ENCODE measurements at regions not wholly inside any gene's neighbourhood (a gene's known extent, or its start where the extent isn't known, plus 50 kb on each side); places are given as distances from the start of the nearest gene placed in this dataset.

DNA sequence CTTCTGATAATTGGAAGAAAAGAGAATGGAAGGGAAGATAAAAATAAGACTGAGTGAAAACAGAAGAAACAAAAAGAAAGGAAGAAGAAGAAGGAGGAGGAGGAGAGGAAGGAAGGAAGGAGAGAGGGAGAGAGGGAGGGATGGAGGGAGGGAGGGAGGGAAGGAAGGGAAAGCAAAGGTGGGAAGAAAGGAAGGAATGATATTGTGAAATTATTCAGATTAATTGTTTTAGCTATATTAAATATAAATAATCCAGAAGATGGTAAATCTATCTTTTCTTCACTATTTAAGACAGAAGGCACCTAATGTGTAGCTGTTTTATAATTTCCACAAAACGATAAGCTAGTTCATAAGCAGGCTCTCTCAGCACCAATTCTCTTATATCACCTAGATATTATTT is 191.3 kb upstream of the LRRC7 start:
- no peak overlapping the region for H3K4me3 ChIP-seq (ENCODE audit: low read length)
- TF ChIP-seq, protein P1, sequence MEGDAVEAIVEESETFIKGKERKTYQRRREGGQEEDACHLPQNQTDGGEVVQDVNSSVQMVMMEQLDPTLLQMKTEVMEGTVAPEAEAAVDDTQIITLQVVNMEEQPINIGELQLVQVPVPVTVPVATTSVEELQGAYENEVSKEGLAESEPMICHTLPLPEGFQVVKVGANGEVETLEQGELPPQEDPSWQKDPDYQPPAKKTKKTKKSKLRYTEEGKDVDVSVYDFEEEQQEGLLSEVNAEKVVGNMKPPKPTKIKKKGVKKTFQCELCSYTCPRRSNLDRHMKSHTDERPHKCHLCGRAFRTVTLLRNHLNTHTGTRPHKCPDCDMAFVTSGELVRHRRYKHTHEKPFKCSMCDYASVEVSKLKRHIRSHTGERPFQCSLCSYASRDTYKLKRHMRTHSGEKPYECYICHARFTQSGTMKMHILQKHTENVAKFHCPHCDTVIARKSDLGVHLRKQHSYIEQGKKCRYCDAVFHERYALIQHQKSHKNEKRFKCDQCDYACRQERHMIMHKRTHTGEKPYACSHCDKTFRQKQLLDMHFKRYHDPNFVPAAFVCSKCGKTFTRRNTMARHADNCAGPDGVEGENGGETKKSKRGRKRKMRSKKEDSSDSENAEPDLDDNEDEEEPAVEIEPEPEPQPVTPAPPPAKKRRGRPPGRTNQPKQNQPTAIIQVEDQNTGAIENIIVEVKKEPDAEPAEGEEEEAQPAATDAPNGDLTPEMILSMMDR (conservative IDR thresholded peaks at IDR 0.05; ENCODE audit: low read depth, low read length): no peak
- DNase-seq (ENCODE audit: low read depth): no peak

- TF ChIP-seq, protein P1 (conservative IDR thresholded peaks at IDR 0.05; ENCODE audit: low read depth, low read length): no peak
- H3K4me3 ChIP-seq (ENCODE audit: low read length): no peak overlapping the region
- no peak for DNase-seq (ENCODE audit: low read depth)
Observed at GRCh38 chr1:69377507-69377906, 190.2 kb upstream of the LRRC7 start.

- TF ChIP-seq, protein P1 (conservative IDR thresholded peaks at IDR 0.05; ENCODE audit: low read depth, low read length): no peak
- no peak overlapping the region for H3K4me3 ChIP-seq (ENCODE audit: low read length)
- no peak for DNase-seq (ENCODE audit: low read depth)
Observed at GRCh38 chr1:69388044-69388443, 179.7 kb upstream of the LRRC7 start.

- DNase-seq (ENCODE audit: low read depth): no peak
- TF ChIP-seq, protein P1 (conservative IDR thresholded peaks at IDR 0.05; ENCODE audit: low read depth, low read length): no peak
- no peak overlapping the region for H3K4me3 ChIP-seq (ENCODE audit: low read length)
Observed at GRCh38 chr1:69400128-69400527, 167.6 kb upstream of the LRRC7 start.

GRCh38 chr1:69401879-69402278 is 165.8 kb upstream of the LRRC7 start:
- no peak for DNase-seq (ENCODE audit: low read depth)
- TF ChIP-seq, protein P1 (conservative IDR thresholded peaks at IDR 0.05; ENCODE audit: low read depth, low read length): no peak
- H3K4me3 ChIP-seq (ENCODE audit: low read length): no peak overlapping the region

DNA sequence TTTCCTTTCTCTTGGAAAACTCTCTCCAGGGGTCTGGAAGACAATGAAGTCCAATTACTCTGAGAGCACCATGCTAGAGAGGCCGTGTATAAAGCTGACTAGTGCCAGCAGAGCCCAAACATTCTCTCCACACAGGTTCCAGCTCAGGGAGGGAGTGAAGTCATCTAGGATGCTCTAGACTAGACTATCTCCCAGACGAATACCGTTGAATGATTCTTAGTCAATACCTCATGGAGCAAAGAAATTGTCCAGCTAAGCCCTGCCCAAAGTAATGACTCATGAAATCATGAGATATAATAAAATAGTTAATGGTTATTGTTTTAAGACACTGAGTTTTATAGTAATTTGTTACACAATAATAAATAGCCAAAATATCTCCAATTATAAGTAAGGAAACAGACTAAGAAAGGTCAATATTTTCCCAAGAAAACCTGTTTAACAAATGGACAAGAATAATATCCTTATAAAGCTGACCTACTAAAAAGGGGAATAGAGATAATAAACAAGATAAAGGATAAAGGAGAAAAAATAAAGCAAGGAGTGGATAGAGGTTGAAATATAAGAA is 163.9 kb upstream of the LRRC7 start:
- no peak for DNase-seq (ENCODE audit: low read depth)
- H3K4me3 ChIP-seq (ENCODE audit: low read length): no peak overlapping the region
- TF ChIP-seq, protein P1 (conservative IDR thresholded peaks at IDR 0.05; ENCODE audit: low read depth, low read length): no peak

GRCh38 chr1:69404486-69404885 is 163.2 kb upstream of the LRRC7 start:
- DNase-seq (ENCODE audit: low read depth): peak; percentile 38
- TF ChIP-seq, protein P1 (conservative IDR thresholded peaks at IDR 0.05; ENCODE audit: low read depth, low read length): no peak

More at GRCh38 chr1:69404486-69404885, 163.2 kb upstream of the LRRC7 start:
- no peak overlapping the region for H3K4me3 ChIP-seq (ENCODE audit: low read length)

All from retinal pigment epithelial cell (primary cell).